H1 (cell line): ENCODE measurements at regions not wholly inside any gene's neighbourhood (a gene's known extent, or its start where the extent isn't known, plus 50 kb on each side); places are given as distances from the start of the nearest gene placed in this dataset.

ENCODE experiments used
- CTCF ChIA-PET: fragments of 300-600 bp; sonication (Branson Sonifier 250); formaldehyde crosslinking; loops from one replicate; lab custom pipeline; 2021; ENCODE audit not compliant: partially characterized antibody; lab: Charles Lee
- POLR2A ChIA-PET: fragments of 300-600 bp; sonication (Branson Sonifier 250); formaldehyde crosslinking; loops from one replicate; lab custom pipeline; 2021; ENCODE audit warnings: inconsistent platforms; ENCODE audit not compliant: partially characterized antibody; lab: Charles Lee
- DNase-seq, 2 experiments: peaks; one replicate each; pipeline versions ENCODE4 v3.0.0 to v3.0.0-alpha.2; 2010 to 2022; ENCODE audit warnings: low spot score in 2 of 2, low read depth in 1 of 2, mixed read lengths in 1 of 2
- FAIRE-seq: peaks from 2 replicates; lab custom pipeline; 2011; peaks lifted over from hg19 to GRCh38; lab: Jason Lieb, UNC
- H2AFZ ChIP-seq: 2 replicates; pipeline ENCODE4 v1.8.1; 2012; ENCODE audit warnings: low read length, inconsistent platforms
- H2AK5ac ChIP-seq: 2 replicates; pipeline ENCODE4 v1.6.1; 2013; ENCODE audit warnings: low read depth, low read length
- H2BK120ac ChIP-seq: replicated peaks from 2 replicates; pipeline ENCODE3; 2013; ENCODE audit warnings: low read depth, low read length, inconsistent platforms
- H2BK12ac ChIP-seq: 2 replicates; pipeline ENCODE4 v1.6.1; 2013; ENCODE audit warnings: low read depth, low read length
- H2BK15ac ChIP-seq: 2 replicates; pipeline ENCODE4 v1.6.1; 2013; ENCODE audit warnings: low read length
- H2BK20ac ChIP-seq: 2 replicates; pipeline ENCODE4 v1.6.1; 2013; ENCODE audit warnings: low read length
- H2BK5ac ChIP-seq: 2 replicates; pipeline ENCODE4 v1.6.1; 2013; ENCODE audit warnings: low read depth, low read length
- H3K14ac ChIP-seq: 2 replicates; pipeline ENCODE4 v1.6.1; 2013; ENCODE audit warnings: inconsistent platforms; ENCODE audit not compliant: insufficient read length
- H3K18ac ChIP-seq: 2 replicates; pipeline ENCODE4 v1.6.1; 2013; ENCODE audit warnings: low read length; ENCODE audit errors: extremely low read depth
- H3K23ac ChIP-seq: 2 replicates; pipeline ENCODE4 v1.6.1; 2013; ENCODE audit warnings: inconsistent platforms; ENCODE audit not compliant: insufficient read length
- H3K23me2 ChIP-seq: 2 replicates; pipeline ENCODE4 v1.6.1; 2013; ENCODE audit warnings: low read depth, low read length
- H3K27ac ChIP-seq: 2 replicates; pipeline ENCODE4 v1.6.1; 2011; ENCODE audit warnings: low read depth, low read length, inconsistent platforms
- H3K27me3 ChIP-seq, 4 experiments: replicated peaks in 1 of 4; 1 replicate in 1 of 4; 2 replicates in 3 of 4; pipeline versions ENCODE4 v1.6.1 to v1.8.1; 2011 to 2013; ENCODE audit warnings: low read length in 3 of 4, mild to moderate bottlenecking in 3 of 4, inconsistent platforms in 2 of 4, mixed read lengths in 2 of 4, moderate library complexity in 1 of 4; ENCODE audit not compliant: control insufficient read depth in 3 of 4, insufficient read depth in 3 of 4; ENCODE audit errors: extremely low read depth in 1 of 4
- H3K36me3 ChIP-seq, 4 experiments: 2 replicates each; pipeline versions ENCODE4 v1.6.1 to v1.8.1; 2011 to 2013; ENCODE audit warnings: mild to moderate bottlenecking in 4 of 4, low read length in 3 of 4, moderate library complexity in 2 of 4, control low read depth in 1 of 4, inconsistent platforms in 1 of 4; ENCODE audit not compliant: insufficient read depth in 4 of 4, control insufficient read depth in 2 of 4
- H3K4ac ChIP-seq: replicated peaks from 2 replicates; pipeline ENCODE3; 2013; ENCODE audit warnings: low read length, low read depth, mixed read lengths, inconsistent platforms; ENCODE audit not compliant: insufficient read length
- H3K4me1 ChIP-seq, 4 experiments: replicated peaks in 1 of 4; 1 replicate in 1 of 4; 2 replicates in 3 of 4; pipeline versions ENCODE4 v1.6.1 to v1.8.1; 2011 to 2013; ENCODE audit warnings: low read length in 3 of 4, inconsistent platforms in 2 of 4, mixed read lengths in 1 of 4; ENCODE audit not compliant: insufficient read depth in 4 of 4, control insufficient read depth in 3 of 4
- H3K4me2 ChIP-seq, 2 experiments: 2 replicates each; pipeline versions ENCODE4 v1.6.1 to v1.8.1; 2011 to 2013; ENCODE audit warnings: low read depth in 2 of 2, low read length in 2 of 2, control low read depth in 1 of 2, inconsistent platforms in 1 of 2, mild to moderate bottlenecking in 1 of 2; ENCODE audit not compliant: insufficient read depth in 1 of 2
- H3K4me3 ChIP-seq, 4 experiments: fragments of 200-600, 300-600 bp in 1 of 4; sonication (generic), shearing (Covaris generic), sonication (Bioruptor Twin) in 1 of 4; 2 replicates each; pipeline versions ENCODE4 v1.5.1 to v1.8.1; 2011 to 2016; ENCODE audit warnings: low read length in 4 of 4, low read depth in 3 of 4, control low read depth in 2 of 4, inconsistent platforms in 2 of 4, mild to moderate bottlenecking in 2 of 4, mixed read lengths in 1 of 4, moderate library complexity in 1 of 4; ENCODE audit not compliant: insufficient read depth in 2 of 4; ENCODE audit errors: extremely low read depth in 1 of 4
- H3K56ac ChIP-seq: replicated peaks from 2 replicates; pipeline ENCODE3; 2013; ENCODE audit warnings: low read depth, mild to moderate bottlenecking, mixed read lengths, low read length, inconsistent platforms; ENCODE audit not compliant: insufficient read length
- H3K79me1 ChIP-seq: 2 replicates; pipeline ENCODE4 v1.6.1; 2013; ENCODE audit warnings: low read depth, low read length, control low read depth
- H3K79me2 ChIP-seq, 2 experiments: 2 replicates each; pipeline versions ENCODE4 v1.6.1 to v1.8.1; 2012 to 2013; ENCODE audit warnings: low read length in 2 of 2, mild to moderate bottlenecking in 2 of 2, inconsistent platforms in 1 of 2; ENCODE audit not compliant: insufficient read depth in 2 of 2, control insufficient read depth in 1 of 2
- H3K9ac ChIP-seq, 4 experiments: replicated peaks in 1 of 4; 1 replicate in 1 of 4; 2 replicates in 3 of 4; pipeline versions ENCODE4 v1.6.1 to v1.8.1; 2011 to 2013; ENCODE audit warnings: low read depth in 3 of 4, low read length in 3 of 4, control low read depth in 2 of 4, mild to moderate bottlenecking in 2 of 4, moderate library complexity in 2 of 4, inconsistent platforms in 1 of 4; ENCODE audit errors: extremely low read depth in 1 of 4
- H3K9me3 ChIP-seq, 2 experiments: 2 replicates each; pipeline versions ENCODE4 v1.6.1 to v1.8.1; 2012 to 2013; ENCODE audit warnings: mild to moderate bottlenecking in 2 of 2, moderate library complexity in 2 of 2, control low read depth in 1 of 2, inconsistent platforms in 1 of 2, low read depth in 1 of 2, low read length in 1 of 2, mixed read lengths in 1 of 2; ENCODE audit not compliant: insufficient read depth in 2 of 2
- H4K20me1 ChIP-seq, 2 experiments: replicated peaks in 1 of 2; 2 replicates each; pipeline versions ENCODE3 to v1.8.1; 2011 to 2013; ENCODE audit warnings: inconsistent platforms in 2 of 2, low read length in 2 of 2, mild to moderate bottlenecking in 1 of 2; ENCODE audit not compliant: insufficient read depth in 2 of 2, control insufficient read depth in 1 of 2
- H4K5ac ChIP-seq: 2 replicates; pipeline ENCODE4 v1.6.1; 2013; ENCODE audit warnings: low read length, low read depth, mixed read lengths, inconsistent platforms; ENCODE audit not compliant: insufficient read length
- H4K8ac ChIP-seq: 2 replicates; pipeline ENCODE4 v1.8.0; 2013; ENCODE audit warnings: mild to moderate bottlenecking, moderate library complexity, low read length, inconsistent platforms; ENCODE audit not compliant: insufficient read depth; ENCODE audit errors: extremely low read depth
- H4K91ac ChIP-seq: replicated peaks from 2 replicates; pipeline ENCODE3; 2013; ENCODE audit warnings: low read length, mixed read lengths, inconsistent platforms; ENCODE audit not compliant: insufficient read length
- CBX8 ChIP-seq: fragments of 300-800, 300-1000 bp; sonication (generic); IDR thresholded peaks from 2 replicates; pipeline ENCODE4 v1.7.1; 2016; ENCODE audit warnings: low read depth, low read length, borderline replicate concordance
- CHD2 ChIP-seq: IDR thresholded peaks from 2 replicates; pipeline ENCODE4 v1.6.1; 2012; ENCODE audit warnings: low read length, improper control_type of control experiment
- CTBP2 ChIP-seq: IDR thresholded peaks from 2 replicates; pipeline ENCODE4 v1.7.0; 2011; ENCODE audit warnings: borderline replicate concordance, mild to moderate bottlenecking, moderate library complexity, mixed read lengths, low read length; ENCODE audit not compliant: insufficient read depth, insufficient read length
- EP300 ChIP-seq, 2 experiments: IDR thresholded peaks; 1 replicate in 1 of 2; 2 replicates in 1 of 2; pipeline ENCODE4 v1.6.1; 2011 to 2012; ENCODE audit warnings: low read depth in 2 of 2, low read length in 2 of 2, mild to moderate bottlenecking in 2 of 2, borderline replicate concordance in 1 of 2, inconsistent platforms in 1 of 2, moderate library complexity in 1 of 2
- GTF2F1 ChIP-seq: IDR thresholded peaks from 2 replicates; pipeline ENCODE4 v1.6.1; 2012; ENCODE audit warnings: low read depth, low read length, improper control_type of control experiment, borderline replicate concordance
- HDAC6 ChIP-seq: IDR thresholded peaks from one replicate; pipeline ENCODE4 v1.7.1; 2012; ENCODE audit warnings: low read depth, mild to moderate bottlenecking, inconsistent platforms, low read length, moderate library complexity
- KDM1A ChIP-seq: fragments of 200-600, 300-600 bp; sonication (generic); IDR thresholded peaks from 2 replicates; pipeline ENCODE4 v1.7.1; 2016; ENCODE audit warnings: mild to moderate bottlenecking, low read length, borderline replicate concordance
- RFX5 ChIP-seq: IDR thresholded peaks from 2 replicates; pipeline ENCODE4 v1.6.1; 2011; ENCODE audit warnings: low read depth, low read length, improper control_type of control experiment, borderline replicate concordance
- SP1 ChIP-seq: IDR thresholded peaks from 2 replicates; pipeline ENCODE4 v1.6.1; 2011; ENCODE audit warnings: low read depth, low read length
- TAF1 ChIP-seq: IDR thresholded peaks from 2 replicates; pipeline ENCODE4 v1.6.1; 2011; ENCODE audit warnings: mild to moderate bottlenecking, low read depth, low read length
- TCF12 ChIP-seq: IDR thresholded peaks from 2 replicates; pipeline ENCODE4 v1.6.1; 2011; ENCODE audit warnings: low read depth, mild to moderate bottlenecking, low read length
- WGBS, 2 experiments: shearing (Covaris generic) in 1 of 2; methylation state at CpG; one replicate each; pipeline versions ENCODE4 v1.1.6 to v1.1.7; 2013 to 2015; ENCODE audit warnings: low lambda C conversion rate in 2 of 2, mixed read lengths in 2 of 2, inconsistent platforms in 1 of 2, low coverage in 1 of 2, missing lambda C conversion rate in 1 of 2; ENCODE audit not compliant: insufficient replicate concordance in 2 of 2, insufficient coverage in 1 of 2, insufficient read length in 1 of 2; ENCODE audit errors: extremely low coverage in 1 of 2, missing lambda C conversion rate in 1 of 2; 5-methylcytosine and 5-hydroxymethylcytosine counted together
- TF ChIP-seq, protein P1 (sequence below), 3 experiments: IDR thresholded peaks; 1 replicate in 2 of 3; 2 replicates in 1 of 3; pipeline versions ENCODE4 v1.5.1 to v1.6.1; 2011; ENCODE audit warnings: low read length in 3 of 3, mild to moderate bottlenecking in 3 of 3, inconsistent platforms in 2 of 3, low read depth in 1 of 3, moderate library complexity in 1 of 3; ENCODE audit not compliant: insufficient read depth in 1 of 3; ENCODE audit errors: control extremely low read depth in 1 of 3

DNA sequence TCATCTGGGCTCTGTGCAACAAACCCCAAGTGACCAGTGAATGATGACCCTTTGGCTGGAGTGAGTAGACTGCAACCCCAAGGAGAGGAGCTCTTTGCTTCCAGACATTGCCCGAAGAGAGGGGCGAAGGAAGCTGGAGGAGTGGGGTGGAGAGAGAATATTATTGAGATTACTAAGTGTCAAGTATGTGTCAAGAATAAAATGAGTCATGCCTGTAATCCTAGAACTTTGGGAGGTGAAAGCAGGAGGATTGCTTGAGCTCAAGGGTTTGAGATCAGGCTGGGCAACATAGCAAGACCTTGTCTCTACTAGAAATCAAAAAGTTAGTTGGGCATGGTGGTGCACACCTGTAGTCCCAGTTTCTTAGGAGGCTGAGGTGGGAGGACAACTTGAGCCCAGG, 142.0 kb upstream of the CCL2 start:
- Histone ChIP-seq H3K9me3 (no peaks in the 10 kb centered on the region), H3K27ac (no peak overlapping the region), H4K5ac (no peak overlapping the region), H4K91ac (no peak overlapping the region), H3K4me3 (no peak overlapping the region), H3K9ac (no peak overlapping the region), H3K23me2 (no peaks in the 10 kb centered on the region), H3K4me1 (no peaks in the 10 kb centered on the region; a peak in 1 of 7 replicates), H3K27me3 (no peaks in the 10 kb centered on the region), H2BK20ac (no peak overlapping the region), H3K4ac (no peak overlapping the region), H3K18ac (no peak overlapping the region), H2AK5ac (no peak overlapping the region), H3K79me1 (no peaks in the 10 kb centered on the region), H2BK5ac (no peak overlapping the region), H3K23ac (no peak overlapping the region), H3K14ac (no peak overlapping the region), H4K20me1 (no peaks in the 10 kb centered on the region), H2BK120ac (no peak overlapping the region), H2BK12ac (no peak overlapping the region), H2AFZ (no peak overlapping the region), H4K8ac (no peak overlapping the region), H3K56ac (no peak overlapping the region), H3K4me2 (no peak overlapping the region), H3K36me3 (no peaks in the 10 kb centered on the region), H3K79me2 (no peaks in the 10 kb centered on the region), H2BK15ac (no peak overlapping the region)
- TF ChIP-seq RFX5, result no peak
- no peak for TF ChIP-seq KDM1A
- TF ChIP-seq CTBP2, result no peak
- TF ChIP-seq HDAC6, result no peak
- TF ChIP-seq CHD2, result no peak
- TF ChIP-seq TCF12, result no peak
- no peak for TF ChIP-seq EP300 (IDR thresholded peaks at IDR 0.05; ENCODE audit: borderline replicate concordance in 1 of 2, low read depth in 2 of 2, low read length in 2 of 2)
- TF ChIP-seq, protein P1, sequence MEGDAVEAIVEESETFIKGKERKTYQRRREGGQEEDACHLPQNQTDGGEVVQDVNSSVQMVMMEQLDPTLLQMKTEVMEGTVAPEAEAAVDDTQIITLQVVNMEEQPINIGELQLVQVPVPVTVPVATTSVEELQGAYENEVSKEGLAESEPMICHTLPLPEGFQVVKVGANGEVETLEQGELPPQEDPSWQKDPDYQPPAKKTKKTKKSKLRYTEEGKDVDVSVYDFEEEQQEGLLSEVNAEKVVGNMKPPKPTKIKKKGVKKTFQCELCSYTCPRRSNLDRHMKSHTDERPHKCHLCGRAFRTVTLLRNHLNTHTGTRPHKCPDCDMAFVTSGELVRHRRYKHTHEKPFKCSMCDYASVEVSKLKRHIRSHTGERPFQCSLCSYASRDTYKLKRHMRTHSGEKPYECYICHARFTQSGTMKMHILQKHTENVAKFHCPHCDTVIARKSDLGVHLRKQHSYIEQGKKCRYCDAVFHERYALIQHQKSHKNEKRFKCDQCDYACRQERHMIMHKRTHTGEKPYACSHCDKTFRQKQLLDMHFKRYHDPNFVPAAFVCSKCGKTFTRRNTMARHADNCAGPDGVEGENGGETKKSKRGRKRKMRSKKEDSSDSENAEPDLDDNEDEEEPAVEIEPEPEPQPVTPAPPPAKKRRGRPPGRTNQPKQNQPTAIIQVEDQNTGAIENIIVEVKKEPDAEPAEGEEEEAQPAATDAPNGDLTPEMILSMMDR (IDR thresholded peaks at IDR 0.05; ENCODE audit: control extremely low read depth in 1 of 3, insufficient read depth in 1 of 3, low read depth in 1 of 3, low read length in 3 of 3), result no peak
- no peak for TF ChIP-seq GTF2F1
- TF ChIP-seq SP1, result no peak
- TF ChIP-seq TAF1, result no peak
- TF ChIP-seq CBX8, result no peak
- 93% methylated on average over 2 of the region's 2 CpGs; no CpG with 5 or more reads in 1 of the 2 experiments for WGBS, 2 experiments
- POLR2A ChIA-PET, result interaction anchor here (0.9 to 1.1 kb wide), 2 partner anchors 10 to 45 kb away, joined by 3 read pairs; no protein-coding TSS in a partner anchor
- CTCF ChIA-PET, result interaction anchor here (1.1 to 3.8 kb wide), 4 partner anchors 10 to 185 kb away, joined by 4 to 16 read pairs (median 6); no protein-coding TSS in a partner anchor
- FAIRE-seq (no peak), DNase-seq (peak in 1 of 2 experiments; percentile 29)
